Vagina (tissue), 2 donors: ENCODE measurements at regions not wholly inside any gene's neighbourhood (a gene's known extent, or its start where the extent isn't known, plus 50 kb on each side); places are given as distances from the start of the nearest gene placed in this dataset.
"Not testable (repeated sequence)": the region's sequence is repeated elsewhere in the genome, so short reads cannot be mapped to it uniquely, and the experiment has no call there.

Experiments
- DNase-seq, 2 donors: peaks; one replicate each; pipeline ENCODE4 v3.0.0-alpha.2; 2017; ENCODE audit errors: extremely low spot score in 2 of 2
- H3K27ac ChIP-seq: fragments of 200-600 bp; sonication (generic); one replicate; pipeline ENCODE4 v1.5.1; 2019
- H3K27me3 ChIP-seq: fragments of 200-600 bp; sonication (generic); one replicate; pipeline ENCODE4 v1.5.1; 2019
- H3K36me3 ChIP-seq, 2 donors: fragments of 200-600 bp; sonication (generic); one replicate each; pipeline ENCODE4 v1.5.1; 2017 to 2019
- H3K4me1 ChIP-seq: fragments of 200-600 bp; sonication (generic); one replicate; pipeline ENCODE4 v1.5.1; 2019
- H3K4me3 ChIP-seq, 2 donors: fragments of 200-600 bp; sonication (generic); 1 replicate in 1 of 2; 2 replicates in 1 of 2; pipeline ENCODE4 v1.5.1; 2016 to 2019
- H3K9me3 ChIP-seq: fragments of 200-600 bp; sonication (generic); one replicate; pipeline ENCODE4 v1.5.1; 2019
- POLR2A ChIP-seq, 2 donors: fragments of 450-650 bp; IDR thresholded peaks; one replicate each; pipeline ENCODE4 v1.6.1; 2017; ENCODE audit warnings: antibody characterized with exemption in 2 of 2, mild to moderate bottlenecking in 2 of 2, moderate library complexity in 2 of 2
- POLR2AphosphoS5 ChIP-seq, 2 donors: sonication (generic); formaldehyde crosslinking; IDR thresholded peaks; one replicate each; pipeline ENCODE4 v1.9.0; 2017; ENCODE audit warnings: antibody characterized with exemption in 2 of 2, mild to moderate bottlenecking in 2 of 2, low read depth in 1 of 2; ENCODE audit not compliant: insufficient read depth in 1 of 2
- intact Hi-C: fragments of 100-400 bp; cut with DNase I; formaldehyde crosslinking; loops from one replicate; pipeline ENCODE4 v1.15.1; 2023
- TF ChIP-seq, protein P1 (sequence below), 3 experiments: fragments of 450-650 bp in 2 of 3; fragments of 200-600 bp in 1 of 3; sonication (generic) in 1 of 3; IDR thresholded peaks; one replicate each; pipeline ENCODE4 v1.5.1; 2017 to 2019; ENCODE audit warnings: antibody characterized with exemption in 3 of 3, mild to moderate bottlenecking in 2 of 3, moderate library complexity in 2 of 3

- TF ChIP-seq, protein P1, sequence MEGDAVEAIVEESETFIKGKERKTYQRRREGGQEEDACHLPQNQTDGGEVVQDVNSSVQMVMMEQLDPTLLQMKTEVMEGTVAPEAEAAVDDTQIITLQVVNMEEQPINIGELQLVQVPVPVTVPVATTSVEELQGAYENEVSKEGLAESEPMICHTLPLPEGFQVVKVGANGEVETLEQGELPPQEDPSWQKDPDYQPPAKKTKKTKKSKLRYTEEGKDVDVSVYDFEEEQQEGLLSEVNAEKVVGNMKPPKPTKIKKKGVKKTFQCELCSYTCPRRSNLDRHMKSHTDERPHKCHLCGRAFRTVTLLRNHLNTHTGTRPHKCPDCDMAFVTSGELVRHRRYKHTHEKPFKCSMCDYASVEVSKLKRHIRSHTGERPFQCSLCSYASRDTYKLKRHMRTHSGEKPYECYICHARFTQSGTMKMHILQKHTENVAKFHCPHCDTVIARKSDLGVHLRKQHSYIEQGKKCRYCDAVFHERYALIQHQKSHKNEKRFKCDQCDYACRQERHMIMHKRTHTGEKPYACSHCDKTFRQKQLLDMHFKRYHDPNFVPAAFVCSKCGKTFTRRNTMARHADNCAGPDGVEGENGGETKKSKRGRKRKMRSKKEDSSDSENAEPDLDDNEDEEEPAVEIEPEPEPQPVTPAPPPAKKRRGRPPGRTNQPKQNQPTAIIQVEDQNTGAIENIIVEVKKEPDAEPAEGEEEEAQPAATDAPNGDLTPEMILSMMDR (IDR thresholded peaks at IDR 0.05) = no peak
- TF ChIP-seq POLR2A (IDR thresholded peaks at IDR 0.05) = no peak
- no peak for TF ChIP-seq POLR2AphosphoS5 (IDR thresholded peaks at IDR 0.05; ENCODE audit: insufficient read depth in 1 of 2, low read depth in 1 of 2)
- DNase-seq = no peak
- H3K27ac ChIP-seq = no peak overlapping the region
- H3K4me1 ChIP-seq = no peaks in the 10 kb centered on the region
- intact Hi-C loops = no loop called here
- H3K36me3 ChIP-seq = no peaks in the 10 kb centered on the region
- H3K27me3 ChIP-seq = no peaks in the 10 kb centered on the region
- no peak overlapping the region for H3K4me3 ChIP-seq
- H3K9me3 ChIP-seq = no peaks in the 10 kb centered on the region
Measured at GRCh38 chr4:19492606-19493005, 759.1 kb upstream of the SLIT2 start.

DNA sequence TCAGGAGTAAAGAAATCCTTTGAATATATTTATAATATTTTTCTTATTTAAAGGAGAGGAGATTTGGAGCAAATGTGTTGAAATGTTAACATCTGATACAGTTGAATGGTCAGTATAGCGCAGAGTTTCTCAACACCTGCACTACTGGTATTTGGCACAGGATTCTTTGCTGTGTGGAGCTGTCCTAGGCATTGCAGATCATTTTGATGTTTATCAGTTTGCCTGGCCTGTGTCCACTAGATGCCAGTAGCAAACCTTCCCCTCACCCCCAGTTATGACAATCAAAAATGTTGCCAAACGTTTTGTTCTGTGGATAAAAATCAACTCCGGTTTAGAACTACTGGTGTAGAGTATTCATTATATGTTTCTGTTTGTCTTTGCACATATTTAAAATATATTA, 765.3 kb upstream of the SLIT2 start:
- H3K9me3 ChIP-seq = no peaks in the 10 kb centered on the region
- intact Hi-C loops = no loop called here
- H3K27me3 ChIP-seq = no peaks in the 10 kb centered on the region
- TF ChIP-seq, protein P1 (IDR thresholded peaks at IDR 0.05) = no peak
- TF ChIP-seq POLR2AphosphoS5 (IDR thresholded peaks at IDR 0.05; ENCODE audit: insufficient read depth in 1 of 2, low read depth in 1 of 2) = no peak
- TF ChIP-seq POLR2A (IDR thresholded peaks at IDR 0.05) = no peak
- H3K4me3 ChIP-seq = no peak overlapping the region
- H3K36me3 ChIP-seq = no peaks in the 10 kb centered on the region
- DNase-seq = no peak
- no peak overlapping the region for H3K27ac ChIP-seq
- no peaks in the 10 kb centered on the region for H3K4me1 ChIP-seq

DNA sequence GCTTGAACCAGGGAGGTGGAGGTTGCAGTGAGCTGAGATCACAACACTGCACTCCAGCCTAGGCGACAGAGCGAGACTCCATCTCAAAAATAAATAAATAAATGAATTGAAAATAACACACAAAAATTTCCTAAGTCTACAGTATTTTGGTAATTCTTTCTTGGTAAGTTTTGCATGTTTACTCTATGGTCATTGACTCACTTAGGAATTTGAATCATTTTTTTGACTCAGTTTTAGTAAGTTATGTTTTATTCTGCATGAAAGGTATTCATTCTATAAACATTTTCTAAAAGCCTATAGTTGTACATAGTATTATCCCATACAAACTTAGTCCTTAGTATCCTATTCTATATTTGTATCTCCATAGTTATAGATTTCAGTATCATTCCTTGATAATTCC, 772.9 kb upstream of the SLIT2 start:
- no peak for DNase-seq
- Histone ChIP-seq H3K9me3 (no peaks in the 10 kb centered on the region), H3K27ac (no peak overlapping the region), H3K4me1 (no peaks in the 10 kb centered on the region), H3K36me3 (no peaks in the 10 kb centered on the region), H3K4me3 (no peak overlapping the region), H3K27me3 (no peaks in the 10 kb centered on the region)
- intact Hi-C loops = no loop called here
- TF ChIP-seq POLR2AphosphoS5 (IDR thresholded peaks at IDR 0.05; ENCODE audit: insufficient read depth in 1 of 2, low read depth in 1 of 2) = no peak
- TF ChIP-seq POLR2A (IDR thresholded peaks at IDR 0.05) = no peak
- TF ChIP-seq, protein P1 (IDR thresholded peaks at IDR 0.05) = no peak

GRCh38 chr4:19473569-19473968, 778.1 kb upstream of the SLIT2 start:
- H3K4me3 ChIP-seq = no peak overlapping the region
- H3K36me3 ChIP-seq = no peaks in the 10 kb centered on the region
- TF ChIP-seq POLR2A (IDR thresholded peaks at IDR 0.05) (no peak), POLR2AphosphoS5 (IDR thresholded peaks at IDR 0.05; ENCODE audit: insufficient read depth in 1 of 2, low read depth in 1 of 2) (no peak)
- TF ChIP-seq, protein P1 (IDR thresholded peaks at IDR 0.05) = no peak
- intact Hi-C loops = no loop called here
- no peaks in the 10 kb centered on the region for H3K9me3 ChIP-seq
- H3K27me3 ChIP-seq = no peaks in the 10 kb centered on the region
- H3K4me1 ChIP-seq = no peaks in the 10 kb centered on the region
- H3K27ac ChIP-seq = no peak overlapping the region
- DNase-seq = no peak

DNA sequence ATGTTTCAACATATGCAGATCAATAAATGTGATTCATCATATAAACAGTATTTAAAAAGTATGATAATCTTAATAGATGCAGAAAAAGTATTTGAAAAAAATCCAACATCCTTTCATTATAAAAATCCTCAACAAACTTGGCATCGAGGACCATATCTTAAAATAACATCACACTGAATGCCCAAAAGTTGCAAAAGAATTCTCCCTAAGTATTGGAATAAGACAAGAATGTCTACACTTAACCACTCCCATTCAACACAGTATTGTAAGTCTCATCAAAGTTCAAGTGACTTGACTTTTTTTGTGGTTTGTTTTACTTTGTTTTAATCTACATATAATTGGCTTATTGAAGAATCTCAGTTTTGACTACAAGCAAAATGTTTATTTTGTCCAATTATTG, 779.0 kb upstream of the SLIT2 start:
- no peaks in the 10 kb centered on the region for H3K9me3 ChIP-seq
- no peak overlapping the region for H3K27ac ChIP-seq
- no peaks in the 10 kb centered on the region for H3K27me3 ChIP-seq
- intact Hi-C loops = no loop called here
- no peak overlapping the region for H3K4me3 ChIP-seq
- H3K4me1 ChIP-seq = no peaks in the 10 kb centered on the region
- no peak for TF ChIP-seq POLR2A (IDR thresholded peaks at IDR 0.05)
- TF ChIP-seq, protein P1 (IDR thresholded peaks at IDR 0.05) = no peak
- TF ChIP-seq POLR2AphosphoS5 (IDR thresholded peaks at IDR 0.05; ENCODE audit: insufficient read depth in 1 of 2, low read depth in 1 of 2) = no peak
- no peaks in the 10 kb centered on the region for H3K36me3 ChIP-seq
- DNase-seq = no peak

GRCh38 chr4:19470001-19470400, 781.7 kb upstream of the SLIT2 start:
- H3K9me3 ChIP-seq, H3K4me3 ChIP-seq, H3K36me3 ChIP-seq, DNase-seq, H3K4me1 ChIP-seq, intact Hi-C loops, H3K27ac ChIP-seq, H3K27me3 ChIP-seq: not testable (repeated sequence)
